ELR (cell line): ENCODE measurements at regions not wholly inside any gene's neighbourhood (a gene's known extent, or its start where the extent isn't known, plus 50 kb on each side); places are given as distances from the start of the nearest gene placed in this dataset.

Source experiments
- DNase-seq: peaks from one replicate; pipeline ENCODE4 v3.0.0-alpha.2; 2015; ENCODE audit warnings: low read depth

DNA sequence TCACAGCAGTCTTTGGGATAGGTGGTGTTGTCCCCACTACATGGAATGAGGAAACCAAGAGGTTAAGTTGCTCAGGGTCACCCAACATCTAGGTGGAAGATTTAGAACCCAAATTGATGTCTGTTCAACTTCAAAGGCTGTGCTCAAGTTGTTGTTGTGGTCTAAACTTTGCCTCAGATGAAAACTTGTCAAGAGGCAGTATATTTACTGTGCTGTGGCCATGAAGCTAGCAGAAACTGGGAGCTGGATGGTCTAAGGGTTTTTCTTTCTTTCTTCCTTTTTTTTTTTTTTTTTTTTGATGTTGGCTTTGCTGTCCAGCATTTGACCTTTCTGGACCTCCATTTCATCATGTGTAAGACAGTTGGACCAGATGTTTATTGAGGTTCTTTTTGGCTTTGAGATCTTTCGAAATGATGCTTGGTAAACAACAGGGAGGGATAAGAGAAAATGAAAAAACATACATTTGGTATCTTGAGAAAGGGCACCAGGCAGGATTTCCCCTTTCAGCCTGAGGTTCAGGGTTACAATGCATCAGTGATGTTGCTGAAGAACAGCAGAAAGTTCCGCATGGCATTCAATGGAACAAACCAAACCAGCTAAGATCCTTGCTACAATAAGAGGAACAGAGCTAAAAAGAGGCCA lies 166.2 kb upstream of the RPS6KA3 start:
- no peak for DNase-seq

- peak; percentile 62 for DNase-seq
These were observed 165.3 kb upstream of the RPS6KA3 start for GRCh38 chrX:20432048-20432447.

DNA sequence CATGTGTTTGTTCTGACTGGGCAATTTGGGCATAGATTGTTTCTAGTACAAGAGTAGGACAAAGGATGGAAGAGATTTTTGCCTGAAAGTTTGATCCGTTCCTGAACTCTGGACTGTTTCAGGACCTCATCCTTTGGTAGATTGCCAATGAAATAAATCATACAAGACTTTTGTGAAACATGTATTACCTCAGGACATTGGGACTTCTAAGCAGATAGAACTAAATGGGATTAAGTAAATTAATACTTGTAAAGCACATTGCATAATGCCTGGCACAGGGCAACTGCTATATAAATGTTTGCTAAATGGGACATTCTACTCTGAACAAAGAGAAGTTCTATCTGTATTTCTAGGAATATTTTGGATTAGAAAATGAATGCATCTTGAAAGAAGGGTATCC lies 164.8 kb upstream of the RPS6KA3 start:
- DNase-seq = peak; percentile 3

- peak; percentile 1 for DNase-seq
These were observed 160.6 kb upstream of the RPS6KA3 start for GRCh38 chrX:20427173-20427770.

- no peak for DNase-seq
These were observed 155.0 kb upstream of the RPS6KA3 start for GRCh38 chrX:20421697-20422096.

DNA sequence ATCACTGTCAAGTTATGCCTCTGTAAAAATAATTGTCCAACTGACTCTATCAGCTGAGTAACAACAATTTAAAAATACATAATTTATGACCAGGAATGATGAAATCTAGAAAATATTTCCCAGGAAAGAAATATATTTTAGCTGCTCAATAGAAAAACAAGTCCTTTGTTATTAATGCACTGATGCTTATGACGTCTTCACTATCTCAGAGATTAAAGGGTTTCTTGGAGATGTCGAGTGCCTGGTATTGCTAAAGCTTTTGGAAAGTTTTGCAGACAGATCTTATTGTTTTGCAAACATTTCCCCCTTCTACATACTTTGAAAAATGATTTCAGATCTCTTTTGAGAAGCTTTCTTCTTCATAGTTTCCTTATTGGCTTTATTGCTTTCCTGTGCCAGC lies 154.6 kb upstream of the RPS6KA3 start:
- no peak for DNase-seq

GRCh38 chrX:20420058-20420457 lies 153.3 kb upstream of the RPS6KA3 start:
- DNase-seq = no peak

DNA sequence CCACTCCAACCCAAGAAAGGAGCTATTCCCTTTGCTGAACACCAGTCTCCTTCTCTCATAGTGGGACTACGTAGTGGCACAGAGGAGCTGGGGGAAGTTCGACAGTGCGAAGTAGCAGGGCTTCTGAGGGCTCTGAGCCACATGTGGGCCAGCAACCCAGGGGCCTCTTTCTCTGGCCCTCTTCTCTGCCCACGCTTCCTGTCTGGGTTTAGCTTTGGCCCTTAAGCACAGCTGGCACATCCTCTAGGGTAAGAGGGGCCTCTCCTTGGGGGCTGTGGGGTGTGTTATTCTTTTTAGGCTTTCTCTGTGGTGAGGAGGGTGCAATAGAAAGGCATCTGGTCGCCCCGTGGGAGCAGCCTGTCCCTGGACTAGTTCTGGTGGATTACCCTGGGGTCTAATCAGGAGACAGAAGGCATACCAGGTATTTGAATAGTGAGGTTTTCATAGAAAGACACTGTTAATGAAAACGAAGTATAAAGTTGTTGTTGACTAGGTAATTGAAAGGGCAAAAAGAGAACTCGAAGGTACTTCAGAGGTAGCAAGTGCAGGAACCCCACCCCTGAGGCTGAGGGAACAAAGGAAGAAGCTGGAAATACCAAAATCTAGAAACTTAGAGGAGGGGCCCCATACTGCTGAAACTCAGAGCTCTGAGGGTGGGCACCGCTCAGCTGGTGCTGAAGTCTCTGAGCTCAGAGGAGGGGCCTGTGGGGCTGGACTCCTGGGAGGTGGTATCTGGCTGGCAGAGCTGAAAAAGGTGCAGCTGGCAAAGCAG lies 151.9 kb upstream of the RPS6KA3 start:
- DNase-seq = no peak

- peak; percentile 51 for DNase-seq
These were observed 148.2 kb upstream of the RPS6KA3 start for GRCh38 chrX:20414762-20415445.

DNA sequence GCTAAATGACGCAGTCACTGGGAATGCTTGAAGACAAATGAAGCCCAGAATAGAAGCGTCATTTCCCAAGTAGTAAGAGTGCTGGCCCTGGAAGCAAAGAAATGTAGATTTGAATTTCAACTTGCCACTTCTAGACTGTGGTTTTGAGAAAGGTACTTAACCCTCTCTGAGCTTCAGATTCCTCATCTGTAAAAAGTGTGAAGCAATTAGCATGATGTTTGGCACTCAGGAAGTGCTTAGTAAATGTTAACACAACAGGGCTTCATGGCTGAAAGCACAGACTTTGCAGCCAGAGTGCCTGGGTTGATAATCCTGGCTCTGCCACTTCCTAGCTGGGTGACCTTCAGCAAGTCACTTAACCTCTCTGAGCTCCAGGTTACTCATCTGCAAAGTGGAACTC lies 147.4 kb upstream of the RPS6KA3 start:
- no peak for DNase-seq

DNA sequence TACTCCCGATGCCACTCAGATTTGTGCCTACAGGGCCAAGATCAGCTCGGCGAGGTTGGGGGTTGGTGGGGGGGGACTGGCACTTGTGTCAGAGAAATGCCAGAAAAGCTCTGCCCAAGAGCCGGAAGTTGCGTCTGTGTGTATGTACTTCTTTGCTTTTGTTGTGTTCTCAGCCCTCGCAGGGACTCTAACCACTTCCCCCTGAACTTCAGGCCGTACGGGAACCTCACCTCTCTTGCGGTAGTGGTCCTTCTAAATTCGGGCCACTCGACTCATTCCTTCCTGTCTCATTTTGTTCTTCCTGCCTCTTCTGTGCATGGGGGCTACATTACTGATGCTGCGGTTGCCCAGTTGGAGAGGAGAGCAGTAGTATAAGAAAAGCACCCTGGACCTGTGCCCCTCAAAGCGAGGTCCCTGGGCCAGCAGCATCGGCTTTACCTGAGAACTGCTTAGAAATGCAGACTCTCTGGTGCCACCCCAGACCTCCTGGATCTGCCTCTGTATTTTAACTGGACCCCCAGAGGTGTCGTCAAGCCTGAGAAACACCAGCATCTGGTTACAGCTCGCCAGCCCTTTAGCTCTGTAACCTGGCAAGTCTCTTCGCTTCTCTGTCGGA lies 146.3 kb upstream of the RPS6KA3 start:
- DNase-seq = no peak

GRCh38 chrX:20410540-20410939 lies 143.8 kb upstream of the RPS6KA3 start:
- DNase-seq = no peak

GRCh38 chrX:20409991-20410390 lies 143.3 kb upstream of the RPS6KA3 start:
- DNase-seq = no peak

DNA sequence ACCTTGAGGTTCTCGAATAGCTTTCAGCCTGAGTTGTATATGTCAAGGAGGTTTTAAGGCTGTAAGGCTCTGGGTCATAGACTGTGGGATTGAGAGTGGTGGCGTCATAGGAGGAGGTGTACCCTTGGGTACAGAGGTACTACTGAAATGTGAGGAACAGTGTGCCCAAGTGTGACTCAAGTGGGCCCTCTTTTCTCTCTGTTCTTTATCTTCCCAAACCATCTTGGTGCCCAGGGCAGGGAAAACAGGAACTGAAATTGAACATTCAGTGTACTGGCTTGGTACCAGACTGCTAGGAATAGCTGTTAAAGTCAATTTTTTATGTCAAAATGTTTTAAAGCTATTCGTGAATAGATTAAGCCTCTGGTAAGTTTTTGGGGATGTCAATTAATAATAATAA lies 136.2 kb upstream of the RPS6KA3 start:
- no peak for DNase-seq

DNA sequence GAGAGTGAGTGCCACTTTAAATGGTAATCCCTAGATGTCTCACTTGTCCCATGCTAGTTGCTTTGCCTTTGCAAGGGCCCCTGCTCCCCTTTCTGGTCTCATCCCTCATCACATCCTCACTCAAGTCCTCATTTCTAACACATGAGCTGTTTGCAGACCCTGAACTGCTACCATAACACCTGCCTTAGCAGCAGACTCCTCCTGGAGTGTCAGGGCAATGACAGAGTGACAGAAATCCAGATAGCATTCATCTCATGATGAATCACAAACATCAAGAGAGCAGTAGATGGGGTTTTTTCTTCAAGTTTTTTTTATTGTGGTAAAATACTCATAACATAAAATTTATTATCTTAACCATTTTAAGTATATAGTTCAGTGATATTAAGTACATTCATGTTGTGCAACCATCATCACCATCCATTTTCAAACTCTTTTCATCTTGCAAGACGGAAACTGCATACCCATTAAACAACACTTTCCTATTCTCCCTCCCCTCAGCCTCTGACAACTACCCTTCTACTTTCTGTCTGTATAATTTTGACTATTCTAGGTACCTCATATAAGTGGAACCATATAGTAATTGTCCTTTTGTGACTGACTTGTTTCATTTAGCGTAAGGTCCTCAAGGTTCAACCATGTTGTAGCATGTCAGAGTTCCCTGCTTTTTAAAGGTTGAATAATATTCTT lies 133.2 kb upstream of the RPS6KA3 start:
- DNase-seq = no peak

- no peak for DNase-seq
These were observed 130.9 kb upstream of the RPS6KA3 start for GRCh38 chrX:20397587-20397986.

- no peak for DNase-seq
These were observed 127.7 kb upstream of the RPS6KA3 start for GRCh38 chrX:20394451-20394850.

GRCh38 chrX:20393944-20394343 lies 127.2 kb upstream of the RPS6KA3 start:
- DNase-seq = no peak

- no peak for DNase-seq
These were observed 121.9 kb upstream of the RPS6KA3 start for GRCh38 chrX:20388594-20388993.

- DNase-seq = no peak
These were observed 116.8 kb upstream of the RPS6KA3 start for GRCh38 chrX:20383477-20383876.

GRCh38 chrX:20382518-20383297 lies 116.0 kb upstream of the RPS6KA3 start:
- DNase-seq = peak; percentile 14
